Heart left ventricle (tissue), 16 donors: ENCODE measurements at regions not wholly inside any gene's neighbourhood (a gene's known extent, or its start where the extent isn't known, plus 50 kb on each side); places are given as distances from the start of the nearest gene placed in this dataset.

Experiments
- ATAC-seq, 4 donors: fragments of 200-7000 bp; cut with Tn5 transposase; one replicate each; pipeline ENCODE4 v1.9.1; 2020 to 2022; ENCODE audit warnings: moderate library complexity in 4 of 4, mild to moderate bottlenecking in 3 of 4, moderate number of reproducible peaks in 1 of 4
- DNase-seq, 5 donors: peaks; one replicate each; pipeline ENCODE4 v3.0.0-alpha.2; 2020
- H3K27ac ChIP-seq, 12 donors: fragments of 200-600 bp; sonication (generic) in 4 of 12; one replicate each; pipeline versions ENCODE4 v1.5.0 to v1.8.0; 2016 to 2022; ENCODE audit warnings: mild to moderate bottlenecking in 2 of 12
- H3K27me3 ChIP-seq, 9 donors: fragments of 200-600 bp; sonication (generic) in 2 of 9; one replicate each; pipeline versions ENCODE4 v1.5.1 to v1.8.0; 2016 to 2022; ENCODE audit warnings: mild to moderate bottlenecking in 3 of 9
- H3K36me3 ChIP-seq, 9 donors: fragments of 200-600 bp; sonication (generic) in 2 of 9; one replicate each; pipeline versions ENCODE4 v1.5.0 to v1.8.0; 2018 to 2022; ENCODE audit warnings: mild to moderate bottlenecking in 2 of 9
- H3K4me1 ChIP-seq, 12 donors: fragments of 200-600 bp; sonication (generic) in 4 of 12; one replicate each; pipeline versions ENCODE4 v1.5.0 to v1.8.0; 2016 to 2022; ENCODE audit warnings: mild to moderate bottlenecking in 3 of 12
- H3K4me3 ChIP-seq, 12 donors: fragments of 200-600 bp; sonication (generic) in 4 of 12; one replicate each; pipeline versions ENCODE4 v1.5.0 to v1.8.0; 2017 to 2022; ENCODE audit warnings: mild to moderate bottlenecking in 9 of 12, moderate library complexity in 4 of 12
- H3K9me3 ChIP-seq, 12 donors: fragments of 200-600 bp; sonication (generic) in 4 of 12; one replicate each; pipeline versions ENCODE4 v1.5.0 to v1.8.0; 2016 to 2022; ENCODE audit warnings: mild to moderate bottlenecking in 1 of 12
- CTCF ChIP-seq, 12 donors: fragments of 200-600 bp; sonication (generic) in 4 of 12; IDR thresholded peaks; one replicate each; pipeline versions ENCODE4 v1.5.0 to v1.8.0; 2018 to 2022; ENCODE audit warnings: antibody characterized with exemption in 12 of 12, mild to moderate bottlenecking in 5 of 12
- POLR2A ChIP-seq, 2 donors: fragments of 450-650 bp; IDR thresholded peaks; one replicate each; pipeline ENCODE4 v1.6.1; 2017; ENCODE audit warnings: antibody characterized with exemption in 2 of 2, mild to moderate bottlenecking in 2 of 2, moderate library complexity in 2 of 2
- WGBS, 4 donors: extraction: QIAGEN DNeasy Blood & Tissue Kit in 2 of 4; methylation state at CpG; one replicate each; pipeline versions ENCODE4 v1.1.5 to v1.1.7; 2013 to 2018; 5-methylcytosine and 5-hydroxymethylcytosine counted together
- intact Hi-C, 10 donors: fragments of 100-400 bp; cut with DNase I; formaldehyde crosslinking; loops; one replicate each; pipeline versions ENCODE4 v1.11.1 to v1.14.2; 2022
- donor health status: ischemic (EF 13 %, LVEDD 7.1; RV severe dilation, severe dysfunction).
- donor health status: healthy with polysubstance abuse.
- donor health status: DM: no; HTN: yes; CAD: no.
- donor health status: DM: no; HTN: no; CAD: no.
- donor health status: ischemic (EF 25% LVEDD 6.9; RV normal size, moderate dysfunction).
- donor health status: ischemic (EF 25% LVEDD 5.7; RV mildly dilated, moderate dysfunction).
- donor health status: healthy.
- donor health status: DM: yes; HTN: yes; CAD: no.
- donor health status: ischemic (EF 35%, LVEDD 5.7; RV mildly dilated, moderate dysfunction).
- donor health status: nonischemic (EF 11% LVEDD 7.7; RV severe dilation, severe dysfunction).
- donor health status: DM: yes; HTN: yes; CAD: no.
- donor health status: PGD.
- donor health status: ischemic (EF 29% LVEDD 5.4; RV normal size, mild dysfunction).
- donor health status: nonischemic (EF 23%, LVEDD 6.1; RV moderate dilation, normal function).

DNA sequence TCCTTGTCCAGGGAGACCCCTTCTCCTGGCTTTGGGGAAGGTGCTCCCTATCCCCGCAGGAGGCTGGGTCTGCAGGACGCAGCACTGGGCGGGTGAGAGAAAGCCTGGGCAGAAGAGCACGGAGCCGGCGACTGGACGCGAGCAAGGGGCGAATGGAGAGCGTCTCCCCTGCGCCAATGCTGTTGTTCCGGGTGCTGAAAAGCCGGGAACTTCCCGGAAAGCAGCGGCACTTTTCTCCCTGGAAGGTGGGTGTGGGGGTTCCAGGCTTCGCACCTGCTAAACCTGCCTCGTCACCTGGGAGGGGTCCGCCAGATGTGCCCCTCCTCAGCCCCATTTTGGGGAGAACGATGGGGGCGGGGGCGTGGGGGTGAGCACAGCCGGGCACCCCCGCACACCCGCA is 417.1 kb upstream of the TMTC1 start:
- WGBS, 4 donors = 2 to 7% (median 2%) methylated on average over 5 to 23 of the region's 24 CpGs
- Histone ChIP-seq H3K36me3 (no peaks in the 10 kb centered on the region), H3K27me3 (peaks cover 0 to 34% (median 15%) of the 10 kb centered on the region in 9 donors), H3K9me3 (no peaks in the 10 kb centered on the region), H3K4me3 (peak overlapping the region; percentile 14 to 50 (median 36)), H3K4me1 (peaks cover 0 to 10% (median 1%) of the 10 kb centered on the region in 12 donors), H3K27ac (no peak overlapping the region)
- DNase-seq (peak in 2 of 5 donors; percentile 25 to 47), ATAC-seq (peak in 2 of 4 donors; percentile 37 to 55)
- intact Hi-C loops = no loop called here
- no peak for TF ChIP-seq CTCF (IDR thresholded peaks at IDR 0.05)
- TF ChIP-seq POLR2A (IDR thresholded peaks at IDR 0.05) = no peak

GRCh38 chr12:30197392-30198057 is 413.8 kb upstream of the TMTC1 start:
- Histone ChIP-seq H3K27me3 (peaks cover 0 to 34% (median 12%) of the 10 kb centered on the region in 9 donors), H3K9me3 (no peaks in the 10 kb centered on the region), H3K36me3 (no peaks in the 10 kb centered on the region), H3K4me1 (peaks cover 0 to 10% (median 1%) of the 10 kb centered on the region in 12 donors), H3K27ac (no peak overlapping the region), H3K4me3 (no peak overlapping the region)
- DNase-seq (no peak), ATAC-seq (no peak)
- intact Hi-C loops = loop anchor here in 1 of 10 donors (10.0 kb wide), 1 partner anchor 663 kb away; no protein-coding TSS in a partner anchor
- no peak for TF ChIP-seq POLR2A (IDR thresholded peaks at IDR 0.05)
- TF ChIP-seq CTCF (IDR thresholded peaks at IDR 0.05) = no peak
- 73 to 85% (median 75%) methylated on average over 6 of the region's 6 CpGs for WGBS, 4 donors

- Histone ChIP-seq H3K9me3 (no peaks in the 10 kb centered on the region), H3K27ac (no peak overlapping the region), H3K27me3 (peaks cover 0 to 7% (median 0%) of the 10 kb centered on the region in 9 donors), H3K36me3 (no peaks in the 10 kb centered on the region), H3K4me1 (peaks cover 0 to 6% (median 0%) of the 10 kb centered on the region in 12 donors), H3K4me3 (no peak overlapping the region)
- ATAC-seq (no peak), DNase-seq (no peak)
- intact Hi-C loops = loop anchor here in 1 of 10 donors (10.0 kb wide), 1 partner anchor 657 kb away; no protein-coding TSS in a partner anchor
- 66 to 76% (median 71%) methylated on average over 3 of the region's 3 CpGs for WGBS, 4 donors
- no peak for TF ChIP-seq CTCF (IDR thresholded peaks at IDR 0.05)
- TF ChIP-seq POLR2A (IDR thresholded peaks at IDR 0.05) = no peak
Observed at GRCh38 chr12:30191696-30192455, 408.1 kb upstream of the TMTC1 start.
